GM12801 (cell line): ENCODE measurements at regions not wholly inside any gene's neighbourhood (a gene's known extent, or its start where the extent isn't known, plus 50 kb on each side); places are given as distances from the start of the nearest gene placed in this dataset.

Source experiments
- TF ChIP-seq, protein P1 (sequence below): IDR thresholded peaks from one replicate; pipeline ENCODE4 v1.5.1; 2011; ENCODE audit warnings: control low read depth; ENCODE audit not compliant: insufficient read length; ENCODE audit errors: extremely low read depth

DNA sequence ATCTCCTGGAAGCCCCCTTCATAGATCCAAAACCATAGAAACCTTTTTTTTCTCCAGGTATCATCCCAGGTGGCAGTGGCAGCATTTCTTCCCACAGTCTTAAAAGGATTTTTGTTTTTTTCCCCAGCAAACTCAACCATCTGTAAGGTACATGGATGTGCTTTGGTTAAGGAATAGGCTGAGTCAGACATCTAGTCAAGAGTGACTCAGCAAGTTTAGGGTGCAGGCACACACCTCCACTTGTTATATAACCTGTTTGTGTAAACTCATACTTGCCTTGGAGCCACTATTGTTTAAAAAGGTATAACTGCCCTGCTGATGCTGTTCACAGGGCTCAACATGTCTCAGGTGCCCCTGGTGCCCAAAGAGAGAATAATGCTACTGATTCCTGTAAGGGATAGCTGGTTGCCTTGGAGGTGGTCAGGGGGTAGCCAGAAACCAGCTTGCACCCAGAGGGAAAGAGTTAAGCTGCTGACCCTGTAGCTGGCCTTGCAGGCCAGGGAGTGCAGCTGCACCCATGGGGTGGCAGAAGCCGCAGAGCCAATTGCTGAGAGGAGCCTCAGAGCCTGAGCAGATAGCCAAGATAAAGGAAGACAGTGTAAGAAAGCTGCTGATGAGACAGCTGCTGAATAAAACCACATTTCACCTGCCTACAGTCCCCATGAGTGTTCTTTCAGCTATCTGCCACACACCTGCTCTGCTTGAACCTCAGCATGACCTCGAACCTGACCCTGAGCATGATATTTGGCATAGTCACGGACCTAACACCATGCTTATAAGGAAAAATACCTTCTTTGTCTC, 1726.1 kb upstream of the RAG2 start:
- TF ChIP-seq, protein P1, sequence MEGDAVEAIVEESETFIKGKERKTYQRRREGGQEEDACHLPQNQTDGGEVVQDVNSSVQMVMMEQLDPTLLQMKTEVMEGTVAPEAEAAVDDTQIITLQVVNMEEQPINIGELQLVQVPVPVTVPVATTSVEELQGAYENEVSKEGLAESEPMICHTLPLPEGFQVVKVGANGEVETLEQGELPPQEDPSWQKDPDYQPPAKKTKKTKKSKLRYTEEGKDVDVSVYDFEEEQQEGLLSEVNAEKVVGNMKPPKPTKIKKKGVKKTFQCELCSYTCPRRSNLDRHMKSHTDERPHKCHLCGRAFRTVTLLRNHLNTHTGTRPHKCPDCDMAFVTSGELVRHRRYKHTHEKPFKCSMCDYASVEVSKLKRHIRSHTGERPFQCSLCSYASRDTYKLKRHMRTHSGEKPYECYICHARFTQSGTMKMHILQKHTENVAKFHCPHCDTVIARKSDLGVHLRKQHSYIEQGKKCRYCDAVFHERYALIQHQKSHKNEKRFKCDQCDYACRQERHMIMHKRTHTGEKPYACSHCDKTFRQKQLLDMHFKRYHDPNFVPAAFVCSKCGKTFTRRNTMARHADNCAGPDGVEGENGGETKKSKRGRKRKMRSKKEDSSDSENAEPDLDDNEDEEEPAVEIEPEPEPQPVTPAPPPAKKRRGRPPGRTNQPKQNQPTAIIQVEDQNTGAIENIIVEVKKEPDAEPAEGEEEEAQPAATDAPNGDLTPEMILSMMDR = no peak

DNA sequence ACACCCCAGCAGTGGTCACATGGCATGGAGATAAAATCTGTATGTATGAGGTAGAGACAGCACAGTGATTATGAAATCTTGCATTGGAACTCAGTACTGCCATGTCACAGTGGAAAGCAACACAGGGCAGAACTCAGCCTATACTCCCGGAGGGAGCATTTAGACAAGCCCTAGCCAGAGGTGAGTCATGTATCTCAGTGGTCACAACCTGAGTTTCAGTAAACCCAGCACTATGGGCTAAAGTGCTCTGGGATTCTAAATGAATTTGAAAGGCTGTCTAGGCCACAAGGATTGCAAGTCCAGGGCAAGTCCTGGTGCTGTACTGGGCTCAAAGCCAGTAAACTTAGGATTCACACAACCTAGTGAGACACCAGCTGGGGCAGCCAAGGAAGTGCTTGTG, 1717.1 kb upstream of the RAG2 start:
- TF ChIP-seq, protein P1 = no peak

DNA sequence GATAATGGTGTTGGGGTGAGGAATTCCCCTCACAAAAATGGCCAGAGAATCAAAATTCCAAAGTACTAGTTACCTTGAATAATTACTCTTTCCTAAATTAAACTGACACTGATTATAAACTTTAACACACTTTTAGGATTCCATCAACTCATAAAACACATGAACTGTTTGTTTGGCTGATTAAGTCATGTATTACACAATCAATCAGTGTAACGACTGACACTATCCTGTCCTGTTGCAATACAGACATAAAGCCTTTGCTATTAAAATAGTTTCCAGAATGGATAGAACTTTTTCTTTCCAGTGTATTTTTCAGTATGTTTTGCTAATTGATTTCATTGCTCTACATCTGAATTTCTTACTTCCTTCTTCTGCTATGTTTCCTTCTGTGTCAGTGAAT, 1709.4 kb upstream of the RAG2 start:
- TF ChIP-seq, protein P1 = no peak

DNA sequence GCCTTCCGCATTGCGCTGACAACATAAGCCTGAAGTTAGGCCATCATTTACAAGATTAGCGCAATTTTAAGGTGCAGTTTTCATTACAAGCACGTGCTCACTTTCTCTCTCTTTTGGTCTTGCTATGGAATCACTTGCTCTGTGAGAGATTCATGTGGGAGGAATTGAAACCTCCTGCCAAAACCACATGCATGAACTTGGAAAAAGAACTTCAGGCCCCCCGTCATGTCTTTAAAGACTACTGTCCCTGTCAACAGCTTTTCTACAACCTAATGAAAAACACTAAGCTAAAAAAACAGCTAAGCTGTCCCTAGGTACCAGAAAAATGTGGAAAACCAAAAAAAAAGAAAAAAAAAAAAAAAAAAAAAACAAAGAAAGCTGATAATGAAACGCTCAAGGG, 1707.6 kb upstream of the RAG2 start:
- TF ChIP-seq, protein P1 = no peak

DNA sequence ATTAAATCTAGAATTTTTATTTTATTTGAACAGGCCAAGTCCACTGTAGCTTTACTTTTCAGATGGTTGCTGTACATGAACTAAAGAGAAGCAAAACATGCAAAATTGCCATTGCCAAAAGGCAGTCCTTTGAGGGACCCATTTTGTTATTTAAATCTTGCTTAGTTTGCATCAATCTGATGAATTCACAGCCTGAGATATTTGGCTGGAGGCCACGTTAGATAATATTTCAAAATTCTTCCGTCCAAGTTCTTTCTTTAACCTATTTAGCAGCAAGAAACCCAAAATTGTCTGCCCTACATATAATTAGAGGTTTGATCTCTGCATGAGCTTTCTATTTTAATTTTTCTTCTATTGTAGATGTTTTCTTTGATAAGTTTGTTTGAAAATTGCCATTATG, 1706.9 kb upstream of the RAG2 start:
- TF ChIP-seq, protein P1 = no peak

DNA sequence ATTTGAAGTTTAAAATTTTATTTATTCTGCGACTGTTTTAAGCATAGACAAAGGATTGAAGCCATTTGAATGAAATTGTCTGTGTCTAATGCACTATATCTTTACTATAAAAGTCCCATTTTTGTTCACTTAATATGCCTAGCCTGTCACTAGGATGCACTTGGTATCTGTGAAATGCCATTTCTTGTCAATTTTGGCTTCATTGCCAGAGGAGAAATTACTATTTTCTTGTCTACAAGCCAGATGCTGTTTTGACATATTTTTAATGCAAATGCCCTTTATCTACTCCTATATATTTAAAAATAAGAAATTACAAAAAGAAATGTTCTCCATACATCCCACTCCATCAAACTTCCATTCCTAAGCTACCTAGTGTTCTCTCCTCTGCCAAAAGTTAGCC, 1704.5 kb upstream of the RAG2 start:
- TF ChIP-seq, protein P1 = no peak

DNA sequence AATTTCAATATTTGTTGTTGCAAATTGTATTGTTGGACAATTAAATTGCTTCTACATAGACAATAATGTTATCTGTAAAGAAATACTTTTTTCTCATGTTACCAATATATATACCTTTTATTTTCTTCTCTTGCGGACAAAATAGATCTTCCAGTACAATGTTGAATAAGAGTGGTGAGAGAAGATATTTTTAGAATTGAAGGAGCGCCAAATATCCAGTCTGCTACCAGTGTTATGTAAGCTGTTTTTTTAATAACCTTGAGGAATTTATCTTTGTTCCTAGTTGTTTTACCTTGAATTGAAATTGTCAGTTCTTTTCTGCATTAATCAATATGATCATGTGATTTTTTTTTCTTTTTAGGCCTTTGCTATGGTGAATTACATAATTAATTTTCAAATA, 1702.5 kb upstream of the RAG2 start:
- TF ChIP-seq, protein P1 = no peak
